ENCODE measurements at regions not wholly inside any gene's neighbourhood (a gene's known extent, or its start where the extent isn't known, plus 50 kb on each side); places are given as distances from the start of the nearest gene placed in this dataset.
"Not testable (repeated sequence)": the region's sequence is repeated elsewhere in the genome, so short reads cannot be mapped to it uniquely, and the experiment has no call there.

- DNase-seq: not testable (repeated sequence)
Observed at GRCh38 chr17:16842346-16842745, 129.6 kb downstream of the TNFRSF13B start.

- not testable (repeated sequence) for DNase-seq
Observed at GRCh38 chr17:16841896-16842295, 130.0 kb downstream of the TNFRSF13B start.

GRCh38 chr17:16840219-16840618 lies 131.7 kb downstream of the TNFRSF13B start:
- not testable (repeated sequence) for DNase-seq

- DNase-seq: not testable (repeated sequence)
Observed at GRCh38 chr17:16839242-16840175, 132.4 kb downstream of the TNFRSF13B start.

GRCh38 chr17:16838795-16839194 lies 133.1 kb downstream of the TNFRSF13B start:
- DNase-seq: not testable (repeated sequence)

GRCh38 chr17:16838287-16838686 lies 133.6 kb downstream of the TNFRSF13B start:
- DNase-seq: not testable (repeated sequence)

GRCh38 chr17:16837468-16838266 lies 134.3 kb downstream of the TNFRSF13B start:
- not testable (repeated sequence) for DNase-seq

- DNase-seq: not testable (repeated sequence)
Observed at GRCh38 chr17:16836315-16836915, 135.5 kb downstream of the TNFRSF13B start.

GRCh38 chr17:16833517-16833916 lies 138.4 kb downstream of the TNFRSF13B start:
- DNase-seq: not testable (repeated sequence)

- not testable (repeated sequence) for DNase-seq
Observed at GRCh38 chr17:16832853-16833252, 139.1 kb downstream of the TNFRSF13B start.

GRCh38 chr17:16832206-16832605 lies 139.7 kb downstream of the TNFRSF13B start:
- DNase-seq: not testable (repeated sequence)

- DNase-seq: not testable (repeated sequence)
Observed at GRCh38 chr17:16830770-16831169, 140.7 kb downstream of the CCDC144A start.

GRCh38 chr17:16830219-16830618 lies 140.2 kb downstream of the CCDC144A start:
- DNase-seq: not testable (repeated sequence)
